HG02970 (cell line): ENCODE measurements at regions not wholly inside any gene's neighbourhood (a gene's known extent, or its start where the extent isn't known, plus 50 kb on each side); places are given as distances from the start of the nearest gene placed in this dataset.
"Not testable (repeated sequence)": the region's sequence is repeated elsewhere in the genome, so short reads cannot be mapped to it uniquely, and the experiment has no call there.

Experiments
- ATAC-seq: cut with Tn5 transposase; IDR thresholded peaks from one replicate; pipeline ENCODE4 v1.9.1; 2021; ENCODE audit warnings: mild to moderate bottlenecking, moderate library complexity, moderate number of reproducible peaks; ENCODE audit not compliant: unreplicated experiment, low FRiP score

- ATAC-seq: no peak
Observed at GRCh38 chr10:128178302-128178958, 52.2 kb upstream of the MKI67 start.

- ATAC-seq: no peak
Observed at GRCh38 chr10:128180843-128181242, 54.6 kb upstream of the MKI67 start.

GRCh38 chr10:128185627-128186026 is 59.4 kb upstream of the MKI67 start:
- no peak for ATAC-seq

GRCh38 chr10:128186959-128187787 is 61.0 kb upstream of the MKI67 start:
- no peak for ATAC-seq

GRCh38 chr10:128187788-128188185 is 61.6 kb upstream of the MKI67 start:
- no peak for ATAC-seq

GRCh38 chr10:128189176-128189575 is 63.0 kb upstream of the MKI67 start:
- ATAC-seq: no peak

- no peak for ATAC-seq
Observed at GRCh38 chr10:128191847-128192246, 65.6 kb upstream of the MKI67 start.

- ATAC-seq: not testable (repeated sequence)
Observed at GRCh38 chr10:128201826-128202225, 75.6 kb upstream of the MKI67 start.

GRCh38 chr10:128203028-128203427 is 76.8 kb upstream of the MKI67 start:
- no peak for ATAC-seq

- not testable (repeated sequence) for ATAC-seq
Observed at GRCh38 chr10:128205591-128205990, 79.4 kb upstream of the MKI67 start.

- no peak for ATAC-seq
Observed at GRCh38 chr10:128206676-128207075, 80.5 kb upstream of the MKI67 start.

GRCh38 chr10:128209862-128210214 is 83.6 kb upstream of the MKI67 start:
- no peak for ATAC-seq

- ATAC-seq: no peak
Observed at GRCh38 chr10:128210215-128211063, 84.2 kb upstream of the MKI67 start.

- ATAC-seq: no peak
Observed at GRCh38 chr10:128211064-128211504, 84.9 kb upstream of the MKI67 start.

GRCh38 chr10:128211953-128212727 is 85.9 kb upstream of the MKI67 start:
- peak; percentile 95 for ATAC-seq

- ATAC-seq: no peak
Observed at GRCh38 chr10:128213156-128213555, 86.9 kb upstream of the MKI67 start.

- no peak for ATAC-seq
Observed at GRCh38 chr10:128215733-128216132, 89.5 kb upstream of the MKI67 start.

GRCh38 chr10:128217136-128217535 is 90.9 kb upstream of the MKI67 start:
- no peak for ATAC-seq

- ATAC-seq: no peak
Observed at GRCh38 chr10:128218161-128218560, 91.9 kb upstream of the MKI67 start.

- no peak for ATAC-seq
Observed at GRCh38 chr10:128219295-128219694, 93.1 kb upstream of the MKI67 start.
